ENCODE measurements at regions not wholly inside any gene's neighbourhood (a gene's known extent, or its start where the extent isn't known, plus 50 kb on each side); places are given as distances from the start of the nearest gene placed in this dataset.

DNA sequence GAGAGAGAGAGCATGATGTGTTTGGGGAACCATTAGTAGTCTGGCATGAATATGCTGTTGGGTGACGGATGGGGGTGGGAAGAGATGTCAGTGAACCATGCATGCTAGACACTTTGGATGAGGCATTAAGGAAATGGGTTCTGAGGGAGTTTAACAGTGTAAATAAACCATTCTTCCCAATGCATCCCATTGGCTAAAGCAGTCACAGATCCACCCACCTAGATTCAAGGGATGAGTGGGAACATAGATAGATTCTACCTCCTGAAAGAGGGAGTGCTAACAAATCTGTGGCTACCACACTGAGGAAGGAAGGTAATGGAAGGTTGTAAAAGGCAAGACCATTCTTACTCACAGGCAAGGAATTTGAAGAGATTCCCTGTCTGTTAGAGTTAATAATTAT lies 129.8 kb upstream of the CACNA1E start:
- Histone ChIP-seq H3K79me1 (ENCODE audit: low read depth in 1 of 2, low read length in 2 of 2) (no peaks in the 10 kb centered on the region), H3K4me2 (ENCODE audit: low read depth, low read length) (no peak overlapping the region), H2AK5ac (ENCODE audit: low read depth, low read length) (no peak overlapping the region), H4K5ac (ENCODE audit: low read depth, low read length) (no peak overlapping the region), H4K20me1 (ENCODE audit: insufficient read depth, low read length) (no peaks in the 10 kb centered on the region), H4K91ac (ENCODE audit: insufficient read depth, low read depth, low read length) (no peak overlapping the region), H2BK120ac (ENCODE audit: low read depth, low read length) (no peak overlapping the region), H3K4me3 (ENCODE audit: insufficient read depth, low read depth, low read length) (no peak overlapping the region), H2BK5ac (ENCODE audit: low read depth, low read length, poor library complexity, severe bottlenecking) (no peak overlapping the region), H2BK20ac (ENCODE audit: low read depth, low read length) (no peak overlapping the region), H3K36me3 (ENCODE audit: control insufficient read depth, insufficient read depth, low read length) (no peaks in the 10 kb centered on the region), H3K18ac (ENCODE audit: low read depth, low read length) (no peak overlapping the region), H3K23ac (ENCODE audit: low read depth, low read length) (no peak overlapping the region), H2AFZ (replicated peaks; ENCODE audit: low read length, poor library complexity) (no peak overlapping the region), H3K4ac (ENCODE audit: low read depth, low read length) (no peak overlapping the region), H3K56ac (ENCODE audit: extremely low read depth, insufficient read depth, low read length) (no peak overlapping the region), H2AK9ac (replicated peaks; ENCODE audit: low read depth, low read length, poor library complexity) (no peak overlapping the region), H3K4me1 (ENCODE audit: control insufficient read depth, insufficient read depth, low read length) (no peaks in the 10 kb centered on the region), H3K14ac (replicated peaks; ENCODE audit: low read depth, low read length) (no peak overlapping the region), H3K9me3 (ENCODE audit: control insufficient read depth, insufficient read depth, low read length) (no peaks in the 10 kb centered on the region), H3K9ac (ENCODE audit: low read depth, low read length) (no peak overlapping the region), H3K27ac (ENCODE audit: insufficient read depth, low read length) (no peak overlapping the region), H3K27me3 (ENCODE audit: control insufficient read depth, insufficient read depth, low read length) (no peaks in the 10 kb centered on the region), H4K8ac (ENCODE audit: low read depth in 2 of 2, low read length in 2 of 2) (no peak overlapping the region), H3K9me1 (ENCODE audit: insufficient read depth, low read length) (no peaks in the 10 kb centered on the region), H2BK15ac (ENCODE audit: low read depth, low read length) (no peak overlapping the region)
- ChIA-PET POLR2A (ENCODE audit: unreplicated experiment) (no interaction called here), CTCF (no interaction called here)
- 29% methylated on average over 1 of the region's 1 CpG; no CpG with 5 or more reads in 1 of the 2 experiments for WGBS, 2 experiments (ENCODE audit: extremely low coverage in 2 of 2, insufficient read length in 1 of 2)
- in situ Hi-C loops (cut with MboI; ENCODE audit: low sequenced_read_pairs), result no loop called here
- TF ChIP-seq SMC3 (IDR thresholded peaks at IDR 0.05; ENCODE audit: low read depth, low read length) (no peak), MXI1 (IDR thresholded peaks at IDR 0.05; ENCODE audit: borderline replicate concordance, low read depth, low read length) (no peak), CEBPB (IDR thresholded peaks at IDR 0.05; ENCODE audit: low read depth, low read length) (no peak), CHD1 (IDR thresholded peaks at IDR 0.05; ENCODE audit: low read depth, low read length) (no peak), POLR2A (IDR thresholded peaks at IDR 0.05; ENCODE audit: low read depth, low read length) (no peak), RFX5 (IDR thresholded peaks at IDR 0.05; ENCODE audit: low read depth, low read length) (no peak), RAD21 (IDR thresholded peaks at IDR 0.05; ENCODE audit: low read length) (no peak), MAZ (IDR thresholded peaks at IDR 0.05; ENCODE audit: borderline replicate concordance, low read depth, low read length) (no peak), NFE2L2 (IDR thresholded peaks at IDR 0.05; ENCODE audit: low read depth, low read length) (no peak), MAFK (IDR thresholded peaks at IDR 0.05; ENCODE audit: low read depth, low read length) (no peak), FOS (IDR thresholded peaks at IDR 0.05; ENCODE audit: low read depth, low read length) (no peak), BHLHE40 (IDR thresholded peaks at IDR 0.05; ENCODE audit: low read depth, low read length) (no peak), RCOR1 (IDR thresholded peaks at IDR 0.05; ENCODE audit: insufficient replicate concordance, low read length) (no peak)
- TF ChIP-seq, protein P1, sequence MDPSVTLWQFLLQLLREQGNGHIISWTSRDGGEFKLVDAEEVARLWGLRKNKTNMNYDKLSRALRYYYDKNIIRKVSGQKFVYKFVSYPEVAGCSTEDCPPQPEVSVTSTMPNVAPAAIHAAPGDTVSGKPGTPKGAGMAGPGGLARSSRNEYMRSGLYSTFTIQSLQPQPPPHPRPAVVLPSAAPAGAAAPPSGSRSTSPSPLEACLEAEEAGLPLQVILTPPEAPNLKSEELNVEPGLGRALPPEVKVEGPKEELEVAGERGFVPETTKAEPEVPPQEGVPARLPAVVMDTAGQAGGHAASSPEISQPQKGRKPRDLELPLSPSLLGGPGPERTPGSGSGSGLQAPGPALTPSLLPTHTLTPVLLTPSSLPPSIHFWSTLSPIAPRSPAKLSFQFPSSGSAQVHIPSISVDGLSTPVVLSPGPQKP (IDR thresholded peaks at IDR 0.05; ENCODE audit: borderline replicate concordance, low read depth, low read length), result no peak
- TF ChIP-seq, protein P2, sequence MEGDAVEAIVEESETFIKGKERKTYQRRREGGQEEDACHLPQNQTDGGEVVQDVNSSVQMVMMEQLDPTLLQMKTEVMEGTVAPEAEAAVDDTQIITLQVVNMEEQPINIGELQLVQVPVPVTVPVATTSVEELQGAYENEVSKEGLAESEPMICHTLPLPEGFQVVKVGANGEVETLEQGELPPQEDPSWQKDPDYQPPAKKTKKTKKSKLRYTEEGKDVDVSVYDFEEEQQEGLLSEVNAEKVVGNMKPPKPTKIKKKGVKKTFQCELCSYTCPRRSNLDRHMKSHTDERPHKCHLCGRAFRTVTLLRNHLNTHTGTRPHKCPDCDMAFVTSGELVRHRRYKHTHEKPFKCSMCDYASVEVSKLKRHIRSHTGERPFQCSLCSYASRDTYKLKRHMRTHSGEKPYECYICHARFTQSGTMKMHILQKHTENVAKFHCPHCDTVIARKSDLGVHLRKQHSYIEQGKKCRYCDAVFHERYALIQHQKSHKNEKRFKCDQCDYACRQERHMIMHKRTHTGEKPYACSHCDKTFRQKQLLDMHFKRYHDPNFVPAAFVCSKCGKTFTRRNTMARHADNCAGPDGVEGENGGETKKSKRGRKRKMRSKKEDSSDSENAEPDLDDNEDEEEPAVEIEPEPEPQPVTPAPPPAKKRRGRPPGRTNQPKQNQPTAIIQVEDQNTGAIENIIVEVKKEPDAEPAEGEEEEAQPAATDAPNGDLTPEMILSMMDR (conservative IDR thresholded peaks at IDR 0.05; ENCODE audit: low read depth, low read length), result no peak
- TF ChIP-seq, protein P3, sequence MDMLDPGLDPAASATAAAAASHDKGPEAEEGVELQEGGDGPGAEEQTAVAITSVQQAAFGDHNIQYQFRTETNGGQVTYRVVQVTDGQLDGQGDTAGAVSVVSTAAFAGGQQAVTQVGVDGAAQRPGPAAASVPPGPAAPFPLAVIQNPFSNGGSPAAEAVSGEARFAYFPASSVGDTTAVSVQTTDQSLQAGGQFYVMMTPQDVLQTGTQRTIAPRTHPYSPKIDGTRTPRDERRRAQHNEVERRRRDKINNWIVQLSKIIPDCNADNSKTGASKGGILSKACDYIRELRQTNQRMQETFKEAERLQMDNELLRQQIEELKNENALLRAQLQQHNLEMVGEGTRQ (IDR thresholded peaks at IDR 0.05; ENCODE audit: low read depth, low read length), result no peak
- dilution Hi-C loops (cut with HindIII; ENCODE audit: low sequenced_read_pairs, unreplicated experiment), result no loop called here
- ATAC-seq (ENCODE audit: low read depth) (no peak), DNase-seq (no peak)
- BruUV-seq (replicated peaks), result no TSS peak
- intact Hi-C loops (cut with micrococcal nuclease), result no loop called here

All from IMR-90 (cell line).